H1 (cell line): ENCODE measurements at regions not wholly inside any gene's neighbourhood (a gene's known extent, or its start where the extent isn't known, plus 50 kb on each side); places are given as distances from the start of the nearest gene placed in this dataset.

Source experiments
- GABPA ChIP-seq: IDR thresholded peaks from 2 replicates; pipeline ENCODE4 v1.6.1; 2011; ENCODE audit warnings: mild to moderate bottlenecking, low read length, moderate library complexity, borderline replicate concordance; ENCODE audit not compliant: insufficient read depth
- TF ChIP-seq, protein P1 (sequence below), 3 experiments: IDR thresholded peaks; 1 replicate in 2 of 3; 2 replicates in 1 of 3; pipeline versions ENCODE4 v1.5.1 to v1.6.1; 2011; ENCODE audit warnings: low read length in 3 of 3, mild to moderate bottlenecking in 3 of 3, inconsistent platforms in 2 of 3, low read depth in 1 of 3, moderate library complexity in 1 of 3; ENCODE audit not compliant: insufficient read depth in 1 of 3; ENCODE audit errors: control extremely low read depth in 1 of 3

DNA sequence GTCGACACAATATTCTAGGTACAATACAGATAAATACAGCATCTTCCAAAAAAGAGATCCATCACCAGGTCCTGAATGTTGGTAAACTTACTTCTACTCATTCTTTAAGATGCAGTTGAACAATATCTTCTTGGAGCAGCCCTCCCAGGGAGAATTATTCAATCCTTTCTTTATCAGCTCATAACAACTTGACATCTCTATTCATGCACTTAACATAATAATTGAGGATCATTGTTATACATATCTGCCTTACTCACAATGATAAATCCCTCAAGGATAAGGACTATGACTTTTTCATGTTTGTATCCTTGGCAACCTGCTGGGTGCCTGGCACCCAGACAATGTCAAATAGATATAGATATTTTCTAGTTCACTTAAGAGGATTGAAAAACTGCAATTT is 219.5 kb downstream of the POU4F1 start:
- no peak for TF ChIP-seq GABPA
- TF ChIP-seq, protein P1, sequence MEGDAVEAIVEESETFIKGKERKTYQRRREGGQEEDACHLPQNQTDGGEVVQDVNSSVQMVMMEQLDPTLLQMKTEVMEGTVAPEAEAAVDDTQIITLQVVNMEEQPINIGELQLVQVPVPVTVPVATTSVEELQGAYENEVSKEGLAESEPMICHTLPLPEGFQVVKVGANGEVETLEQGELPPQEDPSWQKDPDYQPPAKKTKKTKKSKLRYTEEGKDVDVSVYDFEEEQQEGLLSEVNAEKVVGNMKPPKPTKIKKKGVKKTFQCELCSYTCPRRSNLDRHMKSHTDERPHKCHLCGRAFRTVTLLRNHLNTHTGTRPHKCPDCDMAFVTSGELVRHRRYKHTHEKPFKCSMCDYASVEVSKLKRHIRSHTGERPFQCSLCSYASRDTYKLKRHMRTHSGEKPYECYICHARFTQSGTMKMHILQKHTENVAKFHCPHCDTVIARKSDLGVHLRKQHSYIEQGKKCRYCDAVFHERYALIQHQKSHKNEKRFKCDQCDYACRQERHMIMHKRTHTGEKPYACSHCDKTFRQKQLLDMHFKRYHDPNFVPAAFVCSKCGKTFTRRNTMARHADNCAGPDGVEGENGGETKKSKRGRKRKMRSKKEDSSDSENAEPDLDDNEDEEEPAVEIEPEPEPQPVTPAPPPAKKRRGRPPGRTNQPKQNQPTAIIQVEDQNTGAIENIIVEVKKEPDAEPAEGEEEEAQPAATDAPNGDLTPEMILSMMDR (IDR thresholded peaks at IDR 0.05; ENCODE audit: control extremely low read depth in 1 of 3, insufficient read depth in 1 of 3, low read depth in 1 of 3, low read length in 3 of 3) = no peak
